GM19372 (cell line): ENCODE measurements at regions not wholly inside any gene's neighbourhood (a gene's known extent, or its start where the extent isn't known, plus 50 kb on each side); places are given as distances from the start of the nearest gene placed in this dataset.
"Not testable (repeated sequence)": the region's sequence is repeated elsewhere in the genome, so short reads cannot be mapped to it uniquely, and the experiment has no call there.

ENCODE experiments used
- ATAC-seq: cut with Tn5 transposase; IDR thresholded peaks from one replicate; pipeline ENCODE4 v1.9.1; 2021; ENCODE audit warnings: mild to moderate bottlenecking, low read depth, moderate library complexity; ENCODE audit not compliant: unreplicated experiment

GRCh38 chr6:168922436-168922835 lies 331.2 kb downstream of the THBS2 start:
- no peak for ATAC-seq

DNA sequence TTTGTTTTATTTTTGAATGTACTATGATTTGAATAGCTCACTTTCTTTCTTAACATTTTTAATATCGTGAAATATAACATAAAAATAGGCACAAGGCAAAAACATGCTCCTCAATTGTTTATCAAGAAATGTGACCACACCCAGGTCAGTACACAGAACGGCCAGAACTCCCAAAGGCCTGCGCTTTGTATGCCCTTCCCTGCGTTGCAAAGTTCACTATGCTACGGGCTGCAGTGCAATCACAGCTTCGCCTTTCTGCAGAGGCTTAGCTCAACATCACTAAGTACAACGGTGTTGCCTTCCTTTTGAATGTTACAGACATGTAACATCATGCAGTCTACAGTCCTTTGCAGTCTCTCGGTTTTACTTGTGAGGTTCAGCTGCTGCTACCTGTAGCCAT lies 333.4 kb downstream of the THBS2 start:
- no peak for ATAC-seq

DNA sequence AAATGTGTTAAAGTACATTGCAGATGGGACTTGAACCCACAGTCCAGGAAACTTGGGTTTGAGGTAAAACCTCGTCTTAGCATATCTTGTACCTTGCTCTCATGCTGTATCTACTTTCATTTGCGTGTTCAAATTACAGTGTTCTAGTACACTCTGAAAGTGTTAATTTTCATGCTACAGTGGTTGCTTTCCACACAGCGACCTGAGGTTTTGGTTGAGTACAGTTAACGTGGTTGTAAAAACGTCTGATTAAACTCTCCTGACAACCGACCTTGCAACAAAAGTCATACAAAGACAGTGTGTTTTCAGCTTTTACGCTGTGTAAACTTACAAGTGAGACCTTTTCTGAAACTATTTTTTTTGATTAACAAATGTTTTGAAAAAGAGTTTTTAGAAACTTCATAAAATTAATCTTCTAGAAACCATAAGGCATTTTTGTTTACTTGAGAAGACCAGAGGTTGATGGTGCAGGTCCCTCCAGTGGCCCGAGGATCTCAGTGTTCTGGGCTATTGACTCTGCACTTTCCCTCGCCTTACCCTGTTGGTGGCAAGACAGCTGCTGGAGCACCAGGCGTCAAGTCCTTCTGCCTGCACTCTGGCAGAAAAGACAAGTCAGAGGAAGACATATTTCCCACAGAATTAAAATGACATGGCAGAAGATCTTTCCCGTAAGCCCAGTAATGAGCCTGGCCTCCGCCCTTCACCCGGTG lies 334.0 kb downstream of the THBS2 start:
- ATAC-seq = no peak

- no peak for ATAC-seq
Measured at GRCh38 chr6:168916576-168917211, 337.0 kb downstream of the THBS2 start.

DNA sequence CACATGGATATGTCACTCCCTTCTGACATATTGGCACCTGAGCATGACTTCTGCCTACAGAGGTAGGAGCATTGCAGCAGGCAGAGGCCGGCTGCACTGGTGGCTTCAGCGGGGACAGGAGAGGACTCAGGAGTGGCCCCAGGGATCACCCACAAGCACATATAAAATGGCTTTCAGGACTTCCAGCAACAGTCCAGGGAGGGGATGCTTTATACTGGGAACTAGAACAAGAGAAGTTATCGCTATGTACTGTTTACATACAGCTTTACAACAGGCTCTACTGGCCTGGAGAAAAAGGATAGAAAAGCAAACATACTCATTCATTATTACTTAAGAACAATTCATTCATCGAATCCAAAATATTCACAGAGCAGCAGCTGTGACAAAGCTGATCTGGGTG lies 337.8 kb downstream of the THBS2 start:
- no peak for ATAC-seq

- no peak for ATAC-seq
Measured at GRCh38 chr6:168915242-168915641, 338.4 kb downstream of the THBS2 start.

GRCh38 chr6:168913866-168914469 lies 339.7 kb downstream of the THBS2 start:
- ATAC-seq = no peak

GRCh38 chr6:168913231-168913865 lies 340.3 kb downstream of the THBS2 start:
- ATAC-seq = not testable (repeated sequence)

GRCh38 chr6:168909288-168909687 lies 344.4 kb downstream of the THBS2 start:
- ATAC-seq = no peak

DNA sequence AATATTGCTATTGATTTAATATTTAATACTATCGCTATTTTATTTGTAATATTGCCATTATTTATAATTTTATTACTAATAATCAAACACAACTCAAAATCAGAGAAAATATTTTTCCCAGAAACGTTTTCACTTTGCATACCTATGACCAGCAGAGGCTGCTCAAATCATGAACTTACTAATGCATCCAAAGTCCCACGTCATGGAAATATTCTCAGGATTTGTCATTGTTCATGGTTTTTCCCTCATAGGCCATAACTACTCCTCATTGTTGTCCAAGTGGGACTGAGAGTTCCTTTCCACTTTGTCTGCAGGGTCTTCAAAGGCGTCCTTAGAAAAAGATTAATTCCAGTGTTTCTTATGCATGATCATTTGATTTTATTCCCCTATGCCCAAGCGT lies 344.8 kb downstream of the THBS2 start:
- no peak for ATAC-seq

DNA sequence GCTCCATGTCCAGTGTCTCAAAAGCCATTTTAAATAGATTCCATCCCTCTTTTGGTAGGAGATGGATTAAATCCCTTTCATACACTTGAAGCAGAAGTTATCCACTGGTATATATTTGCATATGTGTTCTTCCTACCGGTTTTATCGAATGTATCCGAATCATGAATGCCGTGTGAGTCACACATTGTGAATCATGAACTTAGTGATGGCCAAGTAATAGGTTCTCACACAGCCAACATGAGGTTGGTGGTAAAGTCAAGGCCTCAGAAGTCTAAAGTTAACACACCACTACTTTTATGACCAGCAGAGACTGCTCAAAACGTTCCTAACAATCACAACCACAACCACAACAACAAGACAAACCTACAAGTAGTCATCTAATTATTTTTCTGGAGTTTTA lies 345.5 kb downstream of the THBS2 start:
- no peak for ATAC-seq

- ATAC-seq = no peak
Measured at GRCh38 chr6:168906391-168906790, 347.3 kb downstream of the THBS2 start.

DNA sequence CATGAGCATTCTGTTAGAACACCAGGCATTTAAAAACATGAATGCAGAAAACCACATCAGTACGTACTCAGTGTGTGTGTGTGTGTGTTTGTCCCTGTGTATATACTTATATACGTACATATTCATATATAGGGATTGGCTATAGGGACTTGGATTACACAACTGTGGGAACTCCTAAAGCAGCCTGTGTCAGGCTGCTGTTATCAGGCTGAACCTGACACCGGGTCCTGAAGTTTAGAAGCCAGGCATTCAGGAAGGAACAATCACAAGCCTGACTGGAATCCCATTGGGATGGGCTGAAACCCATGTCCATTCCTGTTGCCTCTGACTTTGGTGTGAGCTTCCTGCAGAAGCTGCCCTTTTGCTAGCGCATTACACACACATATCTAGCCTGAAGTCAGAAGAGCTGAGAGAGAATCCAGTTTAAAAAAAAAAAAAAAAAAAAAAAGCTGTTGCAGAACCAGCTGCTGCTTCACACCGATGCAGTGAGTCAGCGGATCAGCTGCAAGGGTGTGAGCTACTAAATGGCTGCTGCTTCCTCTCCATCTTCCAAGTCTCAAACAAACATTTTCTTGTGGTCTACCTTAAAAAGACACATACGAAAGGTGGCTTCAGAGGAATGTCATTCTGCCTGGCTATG lies 348.1 kb downstream of the THBS2 start:
- ATAC-seq = no peak

DNA sequence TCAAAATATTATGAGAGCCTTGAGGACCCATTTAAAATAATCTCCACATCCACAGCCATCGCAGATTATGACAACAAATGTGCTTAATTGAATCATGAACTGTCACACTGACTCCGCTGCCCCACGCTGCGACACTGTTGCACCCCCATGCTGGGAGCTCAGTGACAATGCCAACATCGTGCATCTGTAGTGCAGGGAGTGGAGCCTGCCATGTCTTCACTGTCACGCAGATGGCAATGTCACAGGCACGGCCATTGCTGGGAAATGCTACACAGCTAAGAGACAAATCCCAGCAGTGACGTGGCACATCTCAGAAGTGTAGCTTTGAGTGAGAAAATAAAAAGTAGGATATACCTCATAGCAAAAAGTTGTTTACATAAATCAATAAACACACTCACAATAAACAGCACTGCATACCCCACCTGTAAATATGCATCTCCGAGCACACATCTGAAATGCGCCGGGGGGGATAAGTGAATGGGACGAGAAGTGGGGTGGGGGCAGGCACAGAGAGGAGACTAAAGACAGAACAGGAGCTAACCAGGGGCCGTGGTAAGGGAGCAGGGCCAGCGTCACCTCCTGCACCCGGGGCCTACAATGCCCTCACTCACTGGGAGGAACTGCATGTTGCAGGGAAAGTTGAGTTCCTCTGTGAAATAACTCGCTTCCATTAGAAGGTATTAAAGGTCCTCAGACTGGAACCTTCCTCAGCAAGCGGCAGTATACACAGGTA lies 349.9 kb downstream of the THBS2 start:
- no peak for ATAC-seq

DNA sequence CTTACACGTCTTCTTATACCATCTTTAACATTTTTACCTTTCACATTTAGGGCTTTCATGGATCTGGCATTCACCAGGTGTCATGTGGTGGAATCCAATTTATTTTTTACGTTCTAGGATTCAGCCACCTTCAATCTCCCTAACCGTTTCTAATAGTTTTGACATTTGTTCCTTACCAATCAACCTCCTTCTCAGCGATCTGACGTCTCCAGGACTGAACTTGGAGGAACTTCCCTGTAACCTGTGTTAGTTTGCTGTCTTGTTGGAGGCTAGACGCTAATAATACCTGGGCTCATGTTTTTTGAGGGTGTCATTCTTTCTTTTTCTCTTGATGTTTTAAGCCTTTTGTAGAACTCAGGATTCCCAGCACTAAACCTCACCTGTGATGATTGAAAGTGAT lies 351.6 kb downstream of the THBS2 start:
- no peak for ATAC-seq

GRCh38 chr6:168901076-168901475 lies 352.6 kb downstream of the THBS2 start:
- ATAC-seq = no peak

GRCh38 chr6:168896321-168896720 lies 357.3 kb downstream of the THBS2 start:
- no peak for ATAC-seq

DNA sequence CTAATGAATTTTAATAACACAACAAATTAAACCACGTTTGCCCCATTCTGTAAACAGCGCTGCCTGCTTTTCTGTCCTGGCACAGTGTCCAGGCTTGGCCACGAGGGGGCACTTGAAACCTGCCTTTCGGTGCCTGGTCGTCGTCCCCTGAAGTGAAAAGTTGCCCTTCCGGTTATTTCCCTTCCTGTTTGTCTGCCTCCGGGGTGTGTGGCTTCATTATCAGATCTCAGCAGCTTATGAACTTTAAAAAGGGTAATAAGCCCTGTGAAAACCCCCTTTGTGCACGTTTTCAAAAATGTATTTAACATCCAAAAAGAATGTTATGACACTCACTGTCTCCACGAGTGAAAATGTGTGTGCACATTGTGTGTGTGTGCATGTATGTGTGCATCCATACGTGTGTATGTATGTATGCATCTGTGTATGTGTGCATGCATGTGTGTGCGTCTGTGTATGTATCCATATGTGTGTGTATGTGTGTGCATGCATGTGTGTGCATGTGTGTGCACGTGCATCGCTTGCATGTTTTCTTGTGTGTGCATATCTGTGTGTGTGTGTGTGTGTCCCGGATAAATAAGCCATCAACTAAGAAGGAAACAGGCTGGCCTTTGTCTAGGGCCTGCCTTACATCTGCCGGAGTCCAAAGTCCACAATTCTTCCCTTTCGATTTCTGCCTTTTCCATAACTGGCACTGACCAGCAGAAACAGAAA lies 358.4 kb downstream of the THBS2 start:
- peak; percentile 99 for ATAC-seq

DNA sequence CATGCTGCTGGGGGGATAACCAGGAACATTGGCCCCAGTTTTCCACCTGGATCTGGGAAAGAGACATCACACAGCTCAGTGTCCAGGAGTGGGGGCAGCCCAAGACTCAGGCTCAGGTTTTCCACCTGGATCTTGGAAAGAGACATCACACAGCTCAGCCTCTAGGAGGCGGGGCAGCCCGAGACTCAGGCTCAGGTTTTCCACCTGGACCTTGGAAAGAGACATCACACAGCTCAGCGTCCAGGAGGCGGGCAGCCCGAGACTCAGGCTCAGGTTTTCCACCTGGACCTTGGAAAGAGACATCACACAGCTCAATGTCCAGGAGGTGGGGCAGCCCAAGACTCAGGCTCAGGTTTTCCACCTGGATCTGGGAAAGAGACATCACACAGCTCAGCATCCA lies 361.6 kb downstream of the THBS2 start:
- ATAC-seq = no peak

GRCh38 chr6:168890981-168891365 lies 362.7 kb downstream of the THBS2 start:
- ATAC-seq = no peak
